HG03520 (cell line): ENCODE measurements at regions not wholly inside any gene's neighbourhood (a gene's known extent, or its start where the extent isn't known, plus 50 kb on each side); places are given as distances from the start of the nearest gene placed in this dataset.

Experiments
- ATAC-seq: cut with Tn5 transposase; IDR thresholded peaks from one replicate; pipeline ENCODE4 v1.9.1; 2021; ENCODE audit warnings: mild to moderate bottlenecking, moderate library complexity; ENCODE audit not compliant: unreplicated experiment

GRCh38 chr11:32161293-32161692, 70.4 kb downstream of the RCN1 start:
- no peak for ATAC-seq

GRCh38 chr11:32162351-32162750, 71.5 kb downstream of the RCN1 start:
- ATAC-seq = no peak

GRCh38 chr11:32162906-32163305, 72.0 kb downstream of the RCN1 start:
- ATAC-seq = no peak

- no peak for ATAC-seq
These were observed 72.7 kb downstream of the RCN1 start for GRCh38 chr11:32163557-32163956.

GRCh38 chr11:32164836-32165235, 74.0 kb downstream of the RCN1 start:
- ATAC-seq = no peak

GRCh38 chr11:32168924-32169323, 78.0 kb downstream of the RCN1 start:
- no peak for ATAC-seq

GRCh38 chr11:32171445-32171844, 80.6 kb downstream of the RCN1 start:
- ATAC-seq = no peak

GRCh38 chr11:32172041-32172847, 81.4 kb downstream of the RCN1 start:
- ATAC-seq = no peak

- ATAC-seq = no peak
These were observed 82.3 kb downstream of the RCN1 start for GRCh38 chr11:32172848-32173834.

- no peak for ATAC-seq
These were observed 83.1 kb downstream of the RCN1 start for GRCh38 chr11:32173977-32174376.

GRCh38 chr11:32176223-32176934, 85.5 kb downstream of the RCN1 start:
- peak; percentile 90 for ATAC-seq

- no peak for ATAC-seq
These were observed 87.8 kb downstream of the RCN1 start for GRCh38 chr11:32178692-32179091.

- ATAC-seq = no peak
These were observed 92.6 kb downstream of the RCN1 start for GRCh38 chr11:32183512-32183911.

GRCh38 chr11:32184041-32184722, 93.3 kb downstream of the RCN1 start:
- peak; percentile 27 for ATAC-seq

GRCh38 chr11:32184723-32185376, 94.0 kb downstream of the RCN1 start:
- ATAC-seq = peak; percentile 73

GRCh38 chr11:32186118-32186517, 95.2 kb downstream of the RCN1 start:
- peak; percentile 33 for ATAC-seq

GRCh38 chr11:32187111-32187510, 96.2 kb downstream of the RCN1 start:
- no peak for ATAC-seq

GRCh38 chr11:32188785-32189184, 97.9 kb downstream of the RCN1 start:
- no peak for ATAC-seq

- ATAC-seq = no peak
These were observed 105.3 kb downstream of the RCN1 start for GRCh38 chr11:32196137-32196536.

- ATAC-seq = no peak
These were observed 107.2 kb downstream of the RCN1 start for GRCh38 chr11:32198053-32198452.
